GM23248 (cell line): ENCODE measurements at regions not wholly inside any gene's neighbourhood (a gene's known extent, or its start where the extent isn't known, plus 50 kb on each side); places are given as distances from the start of the nearest gene placed in this dataset.

Experiments
- DNase-seq: peaks from one replicate; pipeline ENCODE4 v3.0.0-alpha.2; 2015
- H2AFZ ChIP-seq: fragments of 200-600 bp; sonication (generic); 2 replicates; pipeline ENCODE4 v1.6.1; 2016; ENCODE audit warnings: antibody characterized with exemption
- H3F3A ChIP-seq: fragments of 200-600 bp; sonication (generic); 2 replicates; pipeline ENCODE4 v1.6.1; 2016; ENCODE audit warnings: mild to moderate bottlenecking, antibody characterized with exemption, mixed run types; ENCODE audit not compliant: insufficient read depth
- H3K27ac ChIP-seq: fragments of 200-600 bp; sonication (generic); 2 replicates; pipeline ENCODE4 v1.5.1; 2016; ENCODE audit warnings: mild to moderate bottlenecking
- H3K27me3 ChIP-seq: fragments of 200-600 bp; sonication (generic); replicated peaks from 2 replicates; pipeline ENCODE4 v1.6.1; 2016; ENCODE audit warnings: mild to moderate bottlenecking; ENCODE audit not compliant: insufficient read depth
- H3K36me3 ChIP-seq: fragments of 200-600 bp; sonication (generic); 2 replicates; pipeline ENCODE4 v1.6.1; 2016; ENCODE audit warnings: low read depth, mild to moderate bottlenecking
- H3K4me1 ChIP-seq: fragments of 200-600 bp; sonication (generic); 2 replicates; pipeline ENCODE4 v1.6.1; 2016; ENCODE audit warnings: mild to moderate bottlenecking; ENCODE audit not compliant: insufficient read depth
- H3K4me2 ChIP-seq: fragments of 200-600 bp; sonication (generic); one replicate; pipeline ENCODE4 v1.6.1; 2016; ENCODE audit warnings: mild to moderate bottlenecking; ENCODE audit not compliant: unreplicated experiment
- H3K4me3 ChIP-seq: fragments of 200-600 bp; sonication (generic); 2 replicates; pipeline ENCODE4 v1.5.1; 2016; ENCODE audit warnings: mild to moderate bottlenecking
- H3K79me2 ChIP-seq: fragments of 200-600 bp; sonication (generic); 2 replicates; pipeline ENCODE4 v1.6.1; 2016; ENCODE audit warnings: mild to moderate bottlenecking; ENCODE audit not compliant: insufficient read depth
- H3K9ac ChIP-seq: fragments of 200-600 bp; sonication (generic); 2 replicates; pipeline ENCODE4 v1.6.1; 2016; ENCODE audit warnings: mild to moderate bottlenecking
- H3K9me2 ChIP-seq: fragments of 200-600 bp; sonication (generic); 2 replicates; pipeline ENCODE4 v1.6.1; 2016; ENCODE audit warnings: mixed run types, mild to moderate bottlenecking, moderate library complexity; ENCODE audit not compliant: insufficient read depth
- H3K9me3 ChIP-seq: fragments of 200-600 bp; sonication (generic); one replicate; pipeline ENCODE4 v1.6.1; 2017; ENCODE audit warnings: low read depth
- H4K20me1 ChIP-seq: fragments of 200-600 bp; sonication (generic); 2 replicates; pipeline ENCODE4 v1.6.0; 2016; ENCODE audit not compliant: insufficient read depth
- EZH2 ChIP-seq: fragments of 200-600 bp; sonication (generic); IDR thresholded peaks from 2 replicates; pipeline ENCODE4 v1.6.1; 2018; ENCODE audit warnings: antibody characterized with exemption, mild to moderate bottlenecking; ENCODE audit not compliant: insufficient read depth, poor library complexity, severe bottlenecking
- EZH2phosphoT487 ChIP-seq: fragments of 200-600 bp; sonication (generic); IDR thresholded peaks from 2 replicates; pipeline ENCODE4 v1.6.1; 2018; ENCODE audit warnings: antibody characterized with exemption, moderate library complexity, mild to moderate bottlenecking, low read depth; ENCODE audit not compliant: insufficient read depth
- WGBS, 2 experiments: methylation state at CpG; one replicate each; pipeline ENCODE4 v1.1.6; 2015 to 2017; ENCODE audit warnings: low lambda C conversion rate in 2 of 2, low coverage in 1 of 2; ENCODE audit errors: missing lambda C conversion rate in 2 of 2; 5-methylcytosine and 5-hydroxymethylcytosine counted together
- in situ Hi-C: fragments of 300-500 bp; cut with MboI; formaldehyde crosslinking; loops from 2 replicates; pipeline ENCODE4 v1.15.0; 2020

DNA sequence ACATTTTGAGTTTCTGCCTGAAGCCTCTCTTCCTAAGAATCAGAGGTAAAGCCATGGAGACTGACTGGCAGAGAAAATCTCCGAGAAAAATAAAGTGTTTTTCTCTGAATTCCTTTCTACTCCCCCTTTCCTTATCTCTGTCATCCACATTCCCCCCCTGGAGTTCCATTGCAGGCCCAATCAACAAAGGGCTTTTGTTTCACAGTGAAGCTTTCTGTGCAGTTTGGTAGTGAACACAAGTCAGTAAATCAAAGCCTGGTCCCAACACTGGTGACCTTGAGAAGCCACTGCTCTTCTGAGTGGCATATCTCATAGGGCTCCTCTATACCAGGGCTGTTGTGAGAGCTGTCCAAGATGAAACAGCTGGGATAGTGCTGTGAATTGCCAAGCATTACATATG, 228.4 kb downstream of the SEC16B start:
- H3K27ac ChIP-seq, result no peak overlapping the region
- no peak overlapping the region for H3K4me3 ChIP-seq
- TF ChIP-seq EZH2phosphoT487 (no peak), EZH2 (no peak)
- no peak for DNase-seq
- in situ Hi-C loops, result no loop called here
- H3K4me2 ChIP-seq, result no peak overlapping the region
- H4K20me1 ChIP-seq, result no peaks in the 10 kb centered on the region
- 3 to 20% methylated on average over 1 of the region's 1 CpG for WGBS, 2 experiments
- no peaks in the 10 kb centered on the region for H3F3A ChIP-seq
- no peaks in the 10 kb centered on the region for H3K9me2 ChIP-seq
- no peak overlapping the region for H2AFZ ChIP-seq
- no peaks in the 10 kb centered on the region for H3K9me3 ChIP-seq
- no peaks in the 10 kb centered on the region for H3K4me1 ChIP-seq
- no peak overlapping the region for H3K9ac ChIP-seq
- H3K79me2 ChIP-seq, result no peaks in the 10 kb centered on the region
- no peaks in the 10 kb centered on the region for H3K36me3 ChIP-seq
- peaks cover 3% of the 10 kb centered on the region; the same call in 1 of the 2 replicates for H3K27me3 ChIP-seq

GRCh38 chr1:177739780-177740179, 230.1 kb downstream of the SEC16B start:
- no peak for TF ChIP-seq EZH2
- no peak for TF ChIP-seq EZH2phosphoT487
- in situ Hi-C loops, result no loop called here
- no peak overlapping the region for H2AFZ ChIP-seq
- no peaks in the 10 kb centered on the region for H3F3A ChIP-seq
- no peaks in the 10 kb centered on the region for H3K36me3 ChIP-seq
- 14 to 16% methylated on average over 2 of the region's 2 CpGs for WGBS, 2 experiments
- no peaks in the 10 kb centered on the region for H3K4me1 ChIP-seq
- H3K9me3 ChIP-seq, result no peaks in the 10 kb centered on the region
- no peak overlapping the region for H3K4me2 ChIP-seq
- no peak for DNase-seq
- H3K27me3 ChIP-seq, result peaks cover 3% of the 10 kb centered on the region; the same call in 1 of the 2 replicates
- no peaks in the 10 kb centered on the region for H4K20me1 ChIP-seq
- H3K9me2 ChIP-seq, result no peaks in the 10 kb centered on the region
- H3K27ac ChIP-seq, result no peak overlapping the region
- H3K79me2 ChIP-seq, result no peaks in the 10 kb centered on the region
- H3K9ac ChIP-seq, result no peak overlapping the region
- H3K4me3 ChIP-seq, result no peak overlapping the region

- H3K9ac ChIP-seq, result no peak overlapping the region
- no peaks in the 10 kb centered on the region for H3F3A ChIP-seq
- peaks cover 3% of the 10 kb centered on the region; the same call in 1 of the 2 replicates for H3K27me3 ChIP-seq
- H3K9me3 ChIP-seq, result no peaks in the 10 kb centered on the region
- in situ Hi-C loops, result no loop called here
- no peak overlapping the region for H3K4me3 ChIP-seq
- no peaks in the 10 kb centered on the region for H3K79me2 ChIP-seq
- WGBS, 2 experiments, result 13 to 16% methylated on average over 2 of the region's 2 CpGs
- no peaks in the 10 kb centered on the region for H3K9me2 ChIP-seq
- H3K4me2 ChIP-seq, result no peak overlapping the region
- no peaks in the 10 kb centered on the region for H3K4me1 ChIP-seq
- H2AFZ ChIP-seq, result no peak overlapping the region
- H3K36me3 ChIP-seq, result no peaks in the 10 kb centered on the region
- TF ChIP-seq EZH2phosphoT487 (no peak), EZH2 (no peak)
- H4K20me1 ChIP-seq, result no peaks in the 10 kb centered on the region
- DNase-seq, result no peak
- H3K27ac ChIP-seq, result no peak overlapping the region
These were observed 232.4 kb downstream of the SEC16B start for GRCh38 chr1:177737456-177737855.

GRCh38 chr1:177732178-177732577, 237.7 kb downstream of the SEC16B start:
- H3K36me3 ChIP-seq, result no peaks in the 10 kb centered on the region
- no peak overlapping the region for H2AFZ ChIP-seq
- no peak overlapping the region for H3K4me2 ChIP-seq
- no peaks in the 10 kb centered on the region for H3K79me2 ChIP-seq
- no peak overlapping the region for H3K9ac ChIP-seq
- no peak for TF ChIP-seq EZH2phosphoT487
- no peak for TF ChIP-seq EZH2
- 50 to 61% methylated on average over 7 of the region's 7 CpGs for WGBS, 2 experiments
- no peaks in the 10 kb centered on the region for H4K20me1 ChIP-seq
- no peaks in the 10 kb centered on the region for H3K4me1 ChIP-seq
- no peak overlapping the region for H3K4me3 ChIP-seq
- no peaks in the 10 kb centered on the region for H3K27me3 ChIP-seq
- no peak for DNase-seq
- no peaks in the 10 kb centered on the region for H3K9me2 ChIP-seq
- H3F3A ChIP-seq, result no peaks in the 10 kb centered on the region
- no peaks in the 10 kb centered on the region for H3K9me3 ChIP-seq
- no peak overlapping the region for H3K27ac ChIP-seq
- in situ Hi-C loops, result no loop called here

DNA sequence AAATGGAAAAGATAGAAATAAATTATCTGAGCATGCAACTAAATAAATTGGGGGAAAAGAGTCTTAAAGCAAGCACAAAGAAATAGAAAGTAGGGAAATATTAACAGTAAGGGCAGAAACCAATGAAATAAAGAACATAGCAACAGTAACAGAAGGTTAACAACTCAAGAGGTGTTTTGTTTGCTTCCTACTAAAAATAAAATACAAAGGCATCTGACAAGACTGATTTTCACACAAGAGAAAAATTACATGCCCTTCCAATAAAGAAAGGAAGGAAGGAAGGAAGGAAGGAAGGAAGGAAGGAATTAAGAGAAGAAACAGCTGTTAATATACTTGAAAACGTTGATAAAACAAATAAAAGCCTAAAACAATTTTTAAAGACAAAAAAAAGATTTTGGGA, 240.2 kb downstream of the SEC16B start:
- Histone ChIP-seq H3K79me2 (no peaks in the 10 kb centered on the region), H4K20me1 (no peaks in the 10 kb centered on the region), H3F3A (no peaks in the 10 kb centered on the region), H3K9me2 (no peaks in the 10 kb centered on the region), H3K27me3 (no peaks in the 10 kb centered on the region), H3K36me3 (no peaks in the 10 kb centered on the region), H3K27ac (no peak overlapping the region), H3K4me1 (no peaks in the 10 kb centered on the region), H3K4me3 (no peak overlapping the region), H2AFZ (no peak overlapping the region), H3K9ac (no peak overlapping the region), H3K4me2 (no peak overlapping the region), H3K9me3 (no peaks in the 10 kb centered on the region)
- 0% methylated on average over 1 of the region's 1 CpG for WGBS, 2 experiments
- TF ChIP-seq EZH2, result no peak
- TF ChIP-seq EZH2phosphoT487, result no peak
- no peak for DNase-seq
- in situ Hi-C loops, result no loop called here
